KMS-11 (cell line): ENCODE measurements at regions not wholly inside any gene's neighbourhood (a gene's known extent, or its start where the extent isn't known, plus 50 kb on each side); places are given as distances from the start of the nearest gene placed in this dataset.

Experiments
- H2AFZ ChIP-seq: fragments of 200-600 bp; sonication (generic); 2 replicates; pipeline ENCODE4 v1.6.1; 2016; ENCODE audit warnings: antibody characterized with exemption, mixed run types, low read depth
- H3K27ac ChIP-seq: fragments of 200-600 bp; sonication (generic); 2 replicates; pipeline ENCODE4 v1.6.1; 2016; ENCODE audit warnings: mild to moderate bottlenecking, mixed run types
- H3K27me3 ChIP-seq: fragments of 200-600 bp; sonication (generic); 2 replicates; pipeline ENCODE4 v1.6.1; 2017; ENCODE audit warnings: mild to moderate bottlenecking, low read depth, mixed run types, moderate library complexity; ENCODE audit not compliant: insufficient read depth
- H3K36me3 ChIP-seq: fragments of 200-600 bp; sonication (generic); 2 replicates; pipeline ENCODE4 v1.6.1; 2017; ENCODE audit warnings: mild to moderate bottlenecking, mixed run types; ENCODE audit not compliant: insufficient read depth
- H3K4me1 ChIP-seq: fragments of 200-600 bp; sonication (generic); 2 replicates; pipeline ENCODE4 v1.6.1; 2016; ENCODE audit warnings: mild to moderate bottlenecking, low read depth, mixed run types; ENCODE audit not compliant: poor library complexity, severe bottlenecking
- H3K4me2 ChIP-seq: fragments of 200-600 bp; sonication (generic); 2 replicates; pipeline ENCODE4 v1.7.0; 2016; ENCODE audit warnings: mild to moderate bottlenecking, mixed run types
- H3K4me3 ChIP-seq: fragments of 200-600 bp; sonication (generic); IDR thresholded peaks from 2 replicates; pipeline ENCODE4 v1.6.1; 2017; ENCODE audit warnings: low read depth, low read length, mixed read lengths; ENCODE audit not compliant: insufficient read depth
- H3K79me2 ChIP-seq: fragments of 200-600 bp; sonication (generic); 2 replicates; pipeline ENCODE4 v1.6.1; 2016; ENCODE audit warnings: low read depth, mixed run types; ENCODE audit not compliant: insufficient read depth
- H3K9ac ChIP-seq: fragments of 200-600 bp; sonication (generic); 2 replicates; pipeline ENCODE4 v1.6.1; 2016; ENCODE audit warnings: mild to moderate bottlenecking, mixed run types
- H4K20me1 ChIP-seq: fragments of 200-600 bp; sonication (generic); 2 replicates; pipeline ENCODE4 v1.6.1; 2016; ENCODE audit warnings: mild to moderate bottlenecking, mixed run types; ENCODE audit not compliant: insufficient read depth
- CTCF ChIP-seq: fragments of 200-600 bp; sonication (generic); conservative IDR thresholded peaks from 2 replicates; pipeline ENCODE4 v1.6.1; 2017; ENCODE audit warnings: low read depth, mild to moderate bottlenecking, antibody characterized with exemption, low read length, moderate library complexity, mixed read lengths

GRCh38 chr6:170021579-170021978 is 269.3 kb downstream of the DLL1 start:
- Histone ChIP-seq H3K27me3 (no peaks in the 10 kb centered on the region; the same call in 1 of the 2 replicates), H3K4me3 (no peak overlapping the region), H4K20me1 (no peaks in the 10 kb centered on the region), H2AFZ (no peak overlapping the region), H3K9ac (no peak overlapping the region), H3K79me2 (no peaks in the 10 kb centered on the region), H3K4me1 (no peaks in the 10 kb centered on the region), H3K36me3 (no peaks in the 10 kb centered on the region), H3K27ac (no peak overlapping the region), H3K4me2 (no peak overlapping the region)
- TF ChIP-seq CTCF: no peak

- H3K36me3 ChIP-seq: no peaks in the 10 kb centered on the region
- H3K4me1 ChIP-seq: no peaks in the 10 kb centered on the region
- H2AFZ ChIP-seq: no peak overlapping the region
- H3K27ac ChIP-seq: no peak overlapping the region
- no peaks in the 10 kb centered on the region; the same call in 1 of the 2 replicates for H3K27me3 ChIP-seq
- H3K4me2 ChIP-seq: no peak overlapping the region
- H4K20me1 ChIP-seq: no peaks in the 10 kb centered on the region
- no peak overlapping the region for H3K4me3 ChIP-seq
- H3K79me2 ChIP-seq: no peaks in the 10 kb centered on the region
- H3K9ac ChIP-seq: no peak overlapping the region
- TF ChIP-seq CTCF: no peak
Measured at GRCh38 chr6:170019818-170020583, 268.6 kb downstream of the ERMARD start.

GRCh38 chr6:170018936-170019817 is 267.8 kb downstream of the ERMARD start:
- no peak for TF ChIP-seq CTCF
- Histone ChIP-seq H2AFZ (no peak overlapping the region), H3K27me3 (no peaks in the 10 kb centered on the region; the same call in 1 of the 2 replicates), H3K4me3 (no peak overlapping the region), H3K9ac (no peak overlapping the region), H3K79me2 (no peaks in the 10 kb centered on the region), H3K4me2 (no peak overlapping the region), H3K27ac (no peak overlapping the region), H4K20me1 (no peaks in the 10 kb centered on the region), H3K4me1 (no peaks in the 10 kb centered on the region), H3K36me3 (no peaks in the 10 kb centered on the region)

GRCh38 chr6:170018422-170018935 is 267.1 kb downstream of the ERMARD start:
- no peaks in the 10 kb centered on the region for H4K20me1 ChIP-seq
- no peak overlapping the region for H3K4me2 ChIP-seq
- TF ChIP-seq CTCF: no peak
- no peaks in the 10 kb centered on the region; the same call in 1 of the 2 replicates for H3K27me3 ChIP-seq
- no peaks in the 10 kb centered on the region for H3K4me1 ChIP-seq
- no peaks in the 10 kb centered on the region for H3K79me2 ChIP-seq
- H3K4me3 ChIP-seq: no peak overlapping the region
- H3K27ac ChIP-seq: no peak overlapping the region
- no peak overlapping the region for H2AFZ ChIP-seq
- no peak overlapping the region for H3K9ac ChIP-seq
- H3K36me3 ChIP-seq: no peaks in the 10 kb centered on the region
